SKM-1 (cell line): ENCODE measurements at regions not wholly inside any gene's neighbourhood (a gene's known extent, or its start where the extent isn't known, plus 50 kb on each side); places are given as distances from the start of the nearest gene placed in this dataset.
"Not testable (repeated sequence)": the region's sequence is repeated elsewhere in the genome, so short reads cannot be mapped to it uniquely, and the experiment has no call there.

Source experiments
- DNase-seq: peaks from one replicate; lab custom pipeline; 2025; ENCODE audit not compliant: unreplicated experiment; lab: John Stamatoyannopoulos, UW

GRCh38 chr18:6569813-6570212 is 155.1 kb upstream of the L3MBTL4 start:
- DNase-seq, result no peak

- DNase-seq, result no peak
Observed at GRCh38 chr18:6570581-6571238, 156.0 kb upstream of the L3MBTL4 start.

GRCh38 chr18:6571239-6571602 is 156.5 kb upstream of the L3MBTL4 start:
- no peak for DNase-seq

DNA sequence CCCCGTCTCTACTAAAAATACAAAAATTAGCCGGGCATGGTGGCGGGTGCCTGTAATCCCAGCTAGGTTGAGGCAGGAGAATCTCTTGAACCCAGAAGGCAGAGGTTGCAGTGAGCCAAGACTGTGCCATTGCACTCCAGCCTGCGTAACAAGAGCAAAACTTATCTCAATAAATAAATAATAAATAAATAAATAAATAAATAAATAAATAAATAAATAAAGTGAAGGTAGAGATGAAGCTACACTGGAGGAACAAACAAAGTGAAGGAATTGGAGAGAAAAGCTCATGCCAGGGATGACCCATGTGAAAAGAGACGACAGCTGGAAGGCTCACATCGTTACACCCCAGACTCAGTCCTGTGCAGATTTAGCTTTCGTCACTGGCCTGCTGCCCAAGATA is 157.3 kb upstream of the ARHGAP28 start:
- DNase-seq, result not testable (repeated sequence)

GRCh38 chr18:6574631-6575030 is 154.9 kb upstream of the ARHGAP28 start:
- no peak for DNase-seq

GRCh38 chr18:6575908-6576307 is 153.6 kb upstream of the ARHGAP28 start:
- no peak for DNase-seq

GRCh38 chr18:6576718-6577375 is 152.7 kb upstream of the ARHGAP28 start:
- DNase-seq, result no peak

- DNase-seq, result no peak
Observed at GRCh38 chr18:6578686-6579085, 150.8 kb upstream of the ARHGAP28 start.

DNA sequence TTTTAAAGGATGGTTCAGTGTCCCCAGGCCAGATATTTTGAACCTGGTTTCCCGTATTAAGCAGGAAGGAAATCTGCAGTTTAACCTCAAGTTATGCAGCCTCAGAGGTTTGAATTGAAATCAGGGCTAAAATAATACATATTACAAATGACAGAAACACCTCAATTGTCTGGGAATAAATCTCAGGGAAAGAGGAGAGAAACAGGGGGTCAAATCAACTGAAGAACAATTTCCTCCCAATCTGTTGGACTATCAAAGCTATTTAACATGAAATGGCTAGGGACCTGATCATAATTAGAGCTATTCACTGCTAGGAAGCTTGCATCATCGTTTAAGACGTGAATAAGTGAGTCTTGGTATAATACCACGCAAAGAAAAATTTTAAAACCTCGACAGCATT is 150.0 kb upstream of the ARHGAP28 start:
- DNase-seq, result no peak

DNA sequence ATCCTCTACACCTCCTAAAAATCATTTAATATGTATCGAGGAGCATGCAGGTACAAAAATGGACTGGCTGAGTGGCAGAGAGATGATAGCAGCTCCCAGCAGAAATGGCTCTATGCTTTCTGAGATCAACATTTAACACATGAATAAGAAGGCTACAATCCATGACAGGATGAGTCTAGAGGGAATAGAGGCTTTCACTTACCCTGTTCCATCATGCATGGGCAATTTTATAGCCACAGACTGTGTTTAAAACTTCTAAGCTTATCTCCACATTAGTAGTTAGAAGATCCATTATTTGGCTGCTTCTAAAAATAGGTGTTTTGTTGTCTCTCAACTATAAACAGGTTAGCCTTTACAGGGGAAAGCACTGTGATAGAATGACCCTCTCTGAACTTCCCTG is 149.1 kb upstream of the ARHGAP28 start:
- no peak for DNase-seq

DNA sequence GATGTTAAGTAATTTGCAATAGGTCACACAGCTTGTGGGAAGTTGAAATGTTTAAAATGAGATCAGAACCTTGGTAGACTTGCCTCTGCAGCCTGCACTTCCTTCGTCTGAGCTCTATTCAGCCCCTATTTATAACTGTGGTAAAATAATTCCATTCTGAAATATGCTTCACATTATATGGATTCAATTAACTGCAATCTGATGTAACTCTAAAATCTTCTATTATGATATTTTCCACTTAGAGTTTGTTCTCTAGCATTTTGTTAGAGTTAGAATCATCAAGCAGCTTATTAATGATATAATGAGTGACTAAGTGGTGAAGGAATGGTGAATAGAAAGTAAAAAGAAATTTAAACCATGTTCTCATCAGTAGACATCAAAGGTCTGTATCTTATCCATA is 139.6 kb upstream of the ARHGAP28 start:
- no peak for DNase-seq

DNA sequence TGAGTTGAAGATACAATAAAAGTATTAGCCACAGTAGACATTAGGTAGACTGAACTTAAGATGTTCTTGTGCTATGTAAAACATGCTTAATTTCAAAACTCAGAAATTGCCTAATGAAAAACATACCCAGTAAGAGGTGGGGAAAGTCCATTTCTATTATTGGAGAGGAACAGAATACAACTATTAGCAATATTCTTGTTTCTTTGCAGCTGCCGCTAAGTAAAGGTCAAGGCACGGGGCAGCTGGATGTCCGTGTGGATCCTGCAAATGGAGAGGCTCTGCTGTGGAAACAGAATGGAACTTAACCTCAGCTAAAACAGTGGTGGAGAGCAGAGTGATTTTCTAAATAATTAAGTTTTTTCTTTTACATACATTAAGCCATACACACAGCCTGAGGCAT is 139.2 kb upstream of the ARHGAP28 start:
- no peak for DNase-seq

- no peak for DNase-seq
Observed at GRCh38 chr18:6591491-6591890, 138.0 kb upstream of the ARHGAP28 start.

DNA sequence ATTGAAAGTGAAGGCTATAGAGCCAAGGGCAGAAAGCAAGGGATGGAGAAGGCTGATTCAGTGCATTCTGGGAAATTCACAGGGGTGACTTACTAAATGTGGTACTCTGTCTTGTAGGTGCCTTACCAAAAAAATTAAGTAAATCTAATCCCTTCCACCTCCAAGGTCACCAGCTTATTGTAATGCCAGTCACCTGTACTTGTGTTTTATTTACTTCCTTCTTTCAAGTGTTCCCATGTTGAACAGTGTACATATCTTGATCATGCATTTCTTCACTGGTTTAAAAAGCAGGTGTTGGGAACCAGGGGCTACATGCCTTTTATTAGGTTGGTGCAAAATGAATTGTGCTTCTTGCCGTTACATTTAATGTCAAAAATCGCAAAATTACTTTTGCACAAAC is 137.0 kb upstream of the ARHGAP28 start:
- no peak for DNase-seq

- DNase-seq, result no peak
Observed at GRCh38 chr18:6593142-6593885, 136.2 kb upstream of the ARHGAP28 start.

GRCh38 chr18:6595666-6596065 is 133.8 kb upstream of the ARHGAP28 start:
- DNase-seq, result no peak

GRCh38 chr18:6598657-6599056 is 130.9 kb upstream of the ARHGAP28 start:
- no peak for DNase-seq

DNA sequence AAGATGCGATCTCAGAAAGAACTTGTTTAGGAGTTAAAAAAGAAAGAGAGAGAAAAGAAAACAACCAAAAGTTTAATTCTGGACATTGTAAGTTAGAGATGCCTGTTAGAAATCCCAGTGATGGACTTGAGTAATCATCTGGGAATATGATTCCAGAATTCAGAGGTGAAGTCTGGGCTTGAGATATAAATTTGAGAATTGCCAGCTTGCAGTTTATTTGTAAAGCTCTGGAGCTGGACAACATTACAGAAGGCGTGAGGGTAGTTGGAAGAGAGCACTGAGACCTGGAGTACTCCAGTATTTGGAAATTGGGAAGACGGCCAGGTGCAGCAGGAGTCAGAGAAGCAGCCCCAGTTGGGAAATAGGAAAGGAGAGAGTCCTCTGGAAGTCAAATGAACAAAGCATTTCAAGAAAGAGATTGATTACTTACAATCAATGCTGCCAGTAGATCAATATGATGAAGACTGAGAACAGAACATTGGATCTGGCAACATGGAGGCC is 128.8 kb upstream of the ARHGAP28 start:
- DNase-seq, result no peak

DNA sequence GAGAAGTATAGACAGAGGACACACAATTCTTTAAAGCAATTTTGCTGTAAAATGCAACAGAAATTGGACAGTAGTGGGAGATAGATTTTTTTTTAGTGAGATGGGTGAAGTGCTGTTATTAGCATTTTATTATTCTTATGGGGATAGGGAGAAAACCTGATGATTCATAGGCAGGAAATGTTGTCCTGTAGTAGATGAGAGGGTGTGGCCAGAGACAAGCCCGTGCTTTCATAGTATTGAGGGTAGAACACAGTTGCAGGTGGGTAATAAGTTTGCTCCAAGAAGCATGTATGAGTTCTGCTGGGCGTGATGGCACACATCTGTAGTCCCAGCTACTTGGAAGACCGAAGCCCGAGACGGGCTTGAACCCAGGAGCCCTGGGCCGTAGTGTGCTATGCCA is 128.3 kb upstream of the ARHGAP28 start:
- DNase-seq, result no peak

- DNase-seq, result no peak
Observed at GRCh38 chr18:6602365-6602764, 127.2 kb upstream of the ARHGAP28 start.

GRCh38 chr18:6604573-6604941 is 125.0 kb upstream of the ARHGAP28 start:
- DNase-seq, result no peak
